H1 (cell line): ENCODE measurements at regions not wholly inside any gene's neighbourhood (a gene's known extent, or its start where the extent isn't known, plus 50 kb on each side); places are given as distances from the start of the nearest gene placed in this dataset.

Experiments
- CTCF ChIA-PET: fragments of 300-600 bp; sonication (Branson Sonifier 250); formaldehyde crosslinking; loops from one replicate; lab custom pipeline; 2021; ENCODE audit not compliant: partially characterized antibody; lab: Charles Lee
- POLR2A ChIA-PET: fragments of 300-600 bp; sonication (Branson Sonifier 250); formaldehyde crosslinking; loops from one replicate; lab custom pipeline; 2021; ENCODE audit warnings: inconsistent platforms; ENCODE audit not compliant: partially characterized antibody; lab: Charles Lee
- DNase-seq, 2 experiments: peaks; one replicate each; pipeline versions ENCODE4 v3.0.0 to v3.0.0-alpha.2; 2010 to 2022; ENCODE audit warnings: low spot score in 2 of 2, low read depth in 1 of 2, mixed read lengths in 1 of 2
- FAIRE-seq: peaks from 2 replicates; lab custom pipeline; 2011; peaks lifted over from hg19 to GRCh38; lab: Jason Lieb, UNC
- H2AFZ ChIP-seq: 2 replicates; pipeline ENCODE4 v1.8.1; 2012; ENCODE audit warnings: low read length, inconsistent platforms
- H2AK5ac ChIP-seq: 2 replicates; pipeline ENCODE4 v1.6.1; 2013; ENCODE audit warnings: low read depth, low read length
- H2BK120ac ChIP-seq: replicated peaks from 2 replicates; pipeline ENCODE3; 2013; ENCODE audit warnings: low read depth, low read length, inconsistent platforms
- H2BK12ac ChIP-seq: 2 replicates; pipeline ENCODE4 v1.6.1; 2013; ENCODE audit warnings: low read depth, low read length
- H2BK15ac ChIP-seq: 2 replicates; pipeline ENCODE4 v1.6.1; 2013; ENCODE audit warnings: low read length
- H2BK20ac ChIP-seq: 2 replicates; pipeline ENCODE4 v1.6.1; 2013; ENCODE audit warnings: low read length
- H2BK5ac ChIP-seq: 2 replicates; pipeline ENCODE4 v1.6.1; 2013; ENCODE audit warnings: low read depth, low read length
- H3K14ac ChIP-seq: 2 replicates; pipeline ENCODE4 v1.6.1; 2013; ENCODE audit warnings: inconsistent platforms; ENCODE audit not compliant: insufficient read length
- H3K18ac ChIP-seq: 2 replicates; pipeline ENCODE4 v1.6.1; 2013; ENCODE audit warnings: low read length; ENCODE audit errors: extremely low read depth
- H3K23ac ChIP-seq: 2 replicates; pipeline ENCODE4 v1.6.1; 2013; ENCODE audit warnings: inconsistent platforms; ENCODE audit not compliant: insufficient read length
- H3K23me2 ChIP-seq: 2 replicates; pipeline ENCODE4 v1.6.1; 2013; ENCODE audit warnings: low read depth, low read length
- H3K27ac ChIP-seq: 2 replicates; pipeline ENCODE4 v1.6.1; 2011; ENCODE audit warnings: low read depth, low read length, inconsistent platforms
- H3K27me3 ChIP-seq, 4 experiments: replicated peaks in 1 of 4; 1 replicate in 1 of 4; 2 replicates in 3 of 4; pipeline versions ENCODE4 v1.6.1 to v1.8.1; 2011 to 2013; ENCODE audit warnings: low read length in 3 of 4, mild to moderate bottlenecking in 3 of 4, inconsistent platforms in 2 of 4, mixed read lengths in 2 of 4, moderate library complexity in 1 of 4; ENCODE audit not compliant: control insufficient read depth in 3 of 4, insufficient read depth in 3 of 4; ENCODE audit errors: extremely low read depth in 1 of 4
- H3K36me3 ChIP-seq, 4 experiments: 2 replicates each; pipeline versions ENCODE4 v1.6.1 to v1.8.1; 2011 to 2013; ENCODE audit warnings: mild to moderate bottlenecking in 4 of 4, low read length in 3 of 4, moderate library complexity in 2 of 4, control low read depth in 1 of 4, inconsistent platforms in 1 of 4; ENCODE audit not compliant: insufficient read depth in 4 of 4, control insufficient read depth in 2 of 4
- H3K4ac ChIP-seq: replicated peaks from 2 replicates; pipeline ENCODE3; 2013; ENCODE audit warnings: low read length, low read depth, mixed read lengths, inconsistent platforms; ENCODE audit not compliant: insufficient read length
- H3K4me1 ChIP-seq, 4 experiments: replicated peaks in 1 of 4; 1 replicate in 1 of 4; 2 replicates in 3 of 4; pipeline versions ENCODE4 v1.6.1 to v1.8.1; 2011 to 2013; ENCODE audit warnings: low read length in 3 of 4, inconsistent platforms in 2 of 4, mixed read lengths in 1 of 4; ENCODE audit not compliant: insufficient read depth in 4 of 4, control insufficient read depth in 3 of 4
- H3K4me2 ChIP-seq, 2 experiments: 2 replicates each; pipeline versions ENCODE4 v1.6.1 to v1.8.1; 2011 to 2013; ENCODE audit warnings: low read depth in 2 of 2, low read length in 2 of 2, control low read depth in 1 of 2, inconsistent platforms in 1 of 2, mild to moderate bottlenecking in 1 of 2; ENCODE audit not compliant: insufficient read depth in 1 of 2
- H3K4me3 ChIP-seq, 4 experiments: fragments of 200-600, 300-600 bp in 1 of 4; sonication (generic), shearing (Covaris generic), sonication (Bioruptor Twin) in 1 of 4; 2 replicates each; pipeline versions ENCODE4 v1.5.1 to v1.8.1; 2011 to 2016; ENCODE audit warnings: low read length in 4 of 4, low read depth in 3 of 4, control low read depth in 2 of 4, inconsistent platforms in 2 of 4, mild to moderate bottlenecking in 2 of 4, mixed read lengths in 1 of 4, moderate library complexity in 1 of 4; ENCODE audit not compliant: insufficient read depth in 2 of 4; ENCODE audit errors: extremely low read depth in 1 of 4
- H3K56ac ChIP-seq: replicated peaks from 2 replicates; pipeline ENCODE3; 2013; ENCODE audit warnings: low read depth, mild to moderate bottlenecking, mixed read lengths, low read length, inconsistent platforms; ENCODE audit not compliant: insufficient read length
- H3K79me1 ChIP-seq: 2 replicates; pipeline ENCODE4 v1.6.1; 2013; ENCODE audit warnings: low read depth, low read length, control low read depth
- H3K79me2 ChIP-seq, 2 experiments: 2 replicates each; pipeline versions ENCODE4 v1.6.1 to v1.8.1; 2012 to 2013; ENCODE audit warnings: low read length in 2 of 2, mild to moderate bottlenecking in 2 of 2, inconsistent platforms in 1 of 2; ENCODE audit not compliant: insufficient read depth in 2 of 2, control insufficient read depth in 1 of 2
- H3K9ac ChIP-seq, 4 experiments: replicated peaks in 1 of 4; 1 replicate in 1 of 4; 2 replicates in 3 of 4; pipeline versions ENCODE4 v1.6.1 to v1.8.1; 2011 to 2013; ENCODE audit warnings: low read depth in 3 of 4, low read length in 3 of 4, control low read depth in 2 of 4, mild to moderate bottlenecking in 2 of 4, moderate library complexity in 2 of 4, inconsistent platforms in 1 of 4; ENCODE audit errors: extremely low read depth in 1 of 4
- H3K9me3 ChIP-seq, 2 experiments: 2 replicates each; pipeline versions ENCODE4 v1.6.1 to v1.8.1; 2012 to 2013; ENCODE audit warnings: mild to moderate bottlenecking in 2 of 2, moderate library complexity in 2 of 2, control low read depth in 1 of 2, inconsistent platforms in 1 of 2, low read depth in 1 of 2, low read length in 1 of 2, mixed read lengths in 1 of 2; ENCODE audit not compliant: insufficient read depth in 2 of 2
- H4K20me1 ChIP-seq, 2 experiments: replicated peaks in 1 of 2; 2 replicates each; pipeline versions ENCODE3 to v1.8.1; 2011 to 2013; ENCODE audit warnings: inconsistent platforms in 2 of 2, low read length in 2 of 2, mild to moderate bottlenecking in 1 of 2; ENCODE audit not compliant: insufficient read depth in 2 of 2, control insufficient read depth in 1 of 2
- H4K5ac ChIP-seq: 2 replicates; pipeline ENCODE4 v1.6.1; 2013; ENCODE audit warnings: low read length, low read depth, mixed read lengths, inconsistent platforms; ENCODE audit not compliant: insufficient read length
- H4K8ac ChIP-seq: 2 replicates; pipeline ENCODE4 v1.8.0; 2013; ENCODE audit warnings: mild to moderate bottlenecking, moderate library complexity, low read length, inconsistent platforms; ENCODE audit not compliant: insufficient read depth; ENCODE audit errors: extremely low read depth
- H4K91ac ChIP-seq: replicated peaks from 2 replicates; pipeline ENCODE3; 2013; ENCODE audit warnings: low read length, mixed read lengths, inconsistent platforms; ENCODE audit not compliant: insufficient read length
- CEBPB ChIP-seq: IDR thresholded peaks from 2 replicates; pipeline ENCODE4 v1.6.1; 2012; ENCODE audit warnings: low read depth, low read length
- CHD1 ChIP-seq: IDR thresholded peaks from 2 replicates; pipeline ENCODE4 v1.6.1; 2012; ENCODE audit warnings: low read depth, low read length, improper control_type of control experiment
- HDAC2 ChIP-seq, 2 experiments: fragments of 300-600 bp in 1 of 2; sonication (generic) in 1 of 2; IDR thresholded peaks; 2 replicates each; pipeline ENCODE4 v1.6.1; 2011 to 2012; ENCODE audit warnings: low read depth in 2 of 2, low read length in 2 of 2, mild to moderate bottlenecking in 2 of 2, moderate library complexity in 2 of 2, borderline replicate concordance in 1 of 2, inconsistent platforms in 1 of 2
- POLR2A ChIP-seq, 2 experiments: IDR thresholded peaks; 1 replicate in 1 of 2; 2 replicates in 1 of 2; pipeline ENCODE4 v1.6.1; 2011; ENCODE audit warnings: low read depth in 2 of 2, low read length in 2 of 2, mild to moderate bottlenecking in 2 of 2; ENCODE audit errors: control extremely low read depth in 1 of 2
- RFX5 ChIP-seq: IDR thresholded peaks from 2 replicates; pipeline ENCODE4 v1.6.1; 2011; ENCODE audit warnings: low read depth, low read length, improper control_type of control experiment, borderline replicate concordance
- SIX5 ChIP-seq: IDR thresholded peaks from 2 replicates; pipeline ENCODE4 v1.6.1; 2011; ENCODE audit warnings: mild to moderate bottlenecking, low read depth, low read length
- WGBS, 2 experiments: shearing (Covaris generic) in 1 of 2; methylation state at CpG; one replicate each; pipeline versions ENCODE4 v1.1.6 to v1.1.7; 2013 to 2015; ENCODE audit warnings: low lambda C conversion rate in 2 of 2, mixed read lengths in 2 of 2, inconsistent platforms in 1 of 2, low coverage in 1 of 2, missing lambda C conversion rate in 1 of 2; ENCODE audit not compliant: insufficient replicate concordance in 2 of 2, insufficient coverage in 1 of 2, insufficient read length in 1 of 2; ENCODE audit errors: extremely low coverage in 1 of 2, missing lambda C conversion rate in 1 of 2; 5-methylcytosine and 5-hydroxymethylcytosine counted together

DNA sequence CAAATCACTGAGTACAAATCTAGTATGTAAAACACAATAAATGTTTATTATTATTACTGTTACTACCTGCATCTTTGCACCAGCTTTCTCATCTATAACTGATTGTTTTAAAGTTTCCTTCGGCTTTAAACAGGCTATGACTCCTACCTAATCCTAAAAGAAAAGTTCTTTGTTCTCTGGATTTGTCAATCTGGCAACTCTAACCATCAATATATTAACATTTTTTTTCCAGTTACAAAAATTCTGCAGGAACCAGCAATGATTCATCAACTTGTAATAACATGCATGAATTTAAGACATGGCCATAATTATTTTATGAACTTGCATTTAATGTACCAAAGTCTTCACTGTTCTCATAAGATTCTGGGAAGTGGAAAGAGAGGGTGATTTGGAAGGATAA, 228.5 kb downstream of the PIK3R1 start:
- Histone ChIP-seq H3K4me2 (no peak overlapping the region), H3K9ac (no peak overlapping the region), H2AFZ (no peak overlapping the region), H3K4me3 (no peak overlapping the region), H3K27me3 (no peaks in the 10 kb centered on the region), H2BK15ac (no peak overlapping the region), H2AK5ac (no peak overlapping the region), H2BK20ac (no peak overlapping the region), H3K9me3 (no peaks in the 10 kb centered on the region), H4K8ac (no peak overlapping the region), H3K4ac (no peak overlapping the region), H2BK5ac (no peak overlapping the region), H3K4me1 (peaks cover 0 to 3% (median 0%) of the 10 kb centered on the region in 4 experiments; a peak in 1 of 7 replicates), H3K23me2 (no peaks in the 10 kb centered on the region), H2BK12ac (no peak overlapping the region), H3K27ac (no peak overlapping the region), H3K36me3 (no peaks in the 10 kb centered on the region), H2BK120ac (no peak overlapping the region)
- no peak for FAIRE-seq
- ChIA-PET CTCF (no interaction called here), POLR2A (no interaction called here)
- DNase-seq, result no peak
- TF ChIP-seq POLR2A (IDR thresholded peaks at IDR 0.05; ENCODE audit: control extremely low read depth in 1 of 2, low read depth in 2 of 2, low read length in 2 of 2), result no peak
- no peak for TF ChIP-seq RFX5
- no peak for TF ChIP-seq CEBPB
- no peak for TF ChIP-seq CHD1
- TF ChIP-seq SIX5, result no peak
- no peak for TF ChIP-seq HDAC2 (IDR thresholded peaks at IDR 0.05; ENCODE audit: borderline replicate concordance in 1 of 2, low read depth in 2 of 2, low read length in 2 of 2)
- TF ChIP-seq, all 59 proteins: peak for 0
- no peak overlapping the region for H4K5ac ChIP-seq
- no peak overlapping the region for H3K23ac ChIP-seq
- no peaks in the 10 kb centered on the region for H3K79me1 ChIP-seq
- no peak overlapping the region for H3K18ac ChIP-seq
- H3K79me2 ChIP-seq, result no peaks in the 10 kb centered on the region
- no peak overlapping the region for H4K91ac ChIP-seq
- 90% methylated on average over 1 of the region's 1 CpG; no CpG with 5 or more reads in 1 of the 2 experiments for WGBS, 2 experiments
- no peaks in the 10 kb centered on the region for H4K20me1 ChIP-seq
- no peak overlapping the region for H3K56ac ChIP-seq
- no peak overlapping the region for H3K14ac ChIP-seq
